ENCODE measurements at regions not wholly inside any gene's neighbourhood (a gene's known extent, or its start where the extent isn't known, plus 50 kb on each side); places are given as distances from the start of the nearest gene placed in this dataset.
"Not testable (repeated sequence)": the region's sequence is repeated elsewhere in the genome, so short reads cannot be mapped to it uniquely, and the experiment has no call there.

GRCh38 chrX:125378205-125378604, 58.5 kb downstream of the TEX13C start:
- no peak for DNase-seq

- no peak for DNase-seq
Measured at GRCh38 chrX:125378770-125379169, 59.1 kb downstream of the TEX13C start.

GRCh38 chrX:125382148-125382628, 62.5 kb downstream of the TEX13C start:
- DNase-seq: no peak

GRCh38 chrX:125382889-125383288, 63.2 kb downstream of the TEX13C start:
- DNase-seq: no peak

- no peak for DNase-seq
Measured at GRCh38 chrX:125384867-125385266, 65.2 kb downstream of the TEX13C start.

GRCh38 chrX:125387945-125388344, 68.3 kb downstream of the TEX13C start:
- no peak for DNase-seq

GRCh38 chrX:125394449-125394848, 74.8 kb downstream of the TEX13C start:
- DNase-seq: no peak

- DNase-seq: no peak
Measured at GRCh38 chrX:125395626-125396025, 76.0 kb downstream of the TEX13C start.

GRCh38 chrX:125398959-125399440, 79.3 kb downstream of the TEX13C start:
- DNase-seq: no peak

- no peak for DNase-seq
Measured at GRCh38 chrX:125402807-125403206, 83.1 kb downstream of the TEX13C start.

- no peak for DNase-seq
Measured at GRCh38 chrX:125404667-125405160, 85.0 kb downstream of the TEX13C start.

- DNase-seq: no peak
Measured at GRCh38 chrX:125405339-125405738, 85.7 kb downstream of the TEX13C start.

- DNase-seq: no peak
Measured at GRCh38 chrX:125407314-125407713, 87.6 kb downstream of the TEX13C start.

- no peak for DNase-seq
Measured at GRCh38 chrX:125420809-125421208, 101.1 kb downstream of the TEX13C start.

GRCh38 chrX:125422986-125423385, 103.3 kb downstream of the TEX13C start:
- no peak for DNase-seq

- DNase-seq: no peak
Measured at GRCh38 chrX:125424536-125424935, 104.9 kb downstream of the TEX13C start.

- DNase-seq: no peak
Measured at GRCh38 chrX:125436855-125437254, 117.2 kb downstream of the TEX13C start.

- no peak for DNase-seq
Measured at GRCh38 chrX:125439194-125439849, 119.7 kb downstream of the TEX13C start.

GRCh38 chrX:125444659-125445058, 125.0 kb downstream of the TEX13C start:
- no peak for DNase-seq

- DNase-seq: no peak
Measured at GRCh38 chrX:125475482-125475881, 155.8 kb downstream of the TEX13C start.

- DNase-seq: no peak
Measured at GRCh38 chrX:125492439-125492838, 172.8 kb downstream of the TEX13C start.

- not testable (repeated sequence) for DNase-seq
Measured at GRCh38 chrX:125493004-125493403, 173.3 kb downstream of the TEX13C start.

GRCh38 chrX:125497667-125498066, 178.0 kb downstream of the TEX13C start:
- no peak for DNase-seq

- DNase-seq: no peak
Measured at GRCh38 chrX:125503769-125504168, 184.1 kb downstream of the TEX13C start.

- DNase-seq: no peak
Measured at GRCh38 chrX:125505207-125505606, 185.5 kb downstream of the TEX13C start.
